ENCODE measurements at regions not wholly inside any gene's neighbourhood (a gene's known extent, or its start where the extent isn't known, plus 50 kb on each side); places are given as distances from the start of the nearest gene placed in this dataset.
A peak's percentile ranks its signal among the peaks of the same experiment; 100 is the strongest.

- intact Hi-C loops (cut with DNase I), result no loop called here
- DNase-seq (no peak), ATAC-seq (no peak)
- H3K27ac ChIP-seq (ENCODE audit: low read length), result no peak overlapping the region
- H3K4me1 ChIP-seq (ENCODE audit: control insufficient read depth, insufficient read depth, low read length), result no peaks in the 10 kb centered on the region
- H3K4me3 ChIP-seq (ENCODE audit: low read length), result no peak overlapping the region
- H3K9me3 ChIP-seq (ENCODE audit: control insufficient read depth, low read length), result no peaks in the 10 kb centered on the region
- no peaks in the 10 kb centered on the region for H3K27me3 ChIP-seq (ENCODE audit: control insufficient read depth, insufficient read depth)
- 51% methylated on average over 5 of the region's 5 CpGs for WGBS
Measured at GRCh38 chr6:181049-181654, 111.1 kb upstream of the DUSP22 start.

DNA sequence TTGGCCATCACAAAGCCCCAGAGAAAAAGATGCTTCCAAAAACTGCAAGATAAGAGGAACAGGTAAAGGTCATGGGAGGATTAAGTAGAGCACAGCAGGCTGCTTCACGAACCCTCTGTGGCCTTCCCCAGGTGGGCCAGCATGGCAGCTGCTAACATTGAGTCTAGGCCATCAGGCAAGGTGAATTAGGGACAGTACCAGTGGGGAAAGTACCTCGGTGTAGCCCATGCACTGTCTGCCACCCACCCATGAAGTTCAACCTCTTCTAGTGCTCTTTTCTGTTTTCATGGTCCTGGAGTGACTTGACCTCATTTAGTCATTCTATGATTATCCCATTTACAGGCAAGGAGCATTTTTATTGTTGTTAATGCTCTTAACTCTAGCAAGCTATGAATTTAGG, 108.6 kb upstream of the DUSP22 start:
- Histone ChIP-seq H3K4me1 (ENCODE audit: control insufficient read depth, insufficient read depth, low read length) (no peaks in the 10 kb centered on the region), H3K27ac (ENCODE audit: low read length) (no peak overlapping the region), H3K9me3 (ENCODE audit: control insufficient read depth, low read length) (no peaks in the 10 kb centered on the region), H3K27me3 (ENCODE audit: control insufficient read depth, insufficient read depth) (no peaks in the 10 kb centered on the region), H3K4me3 (ENCODE audit: low read length) (no peak overlapping the region)
- DNase-seq, result no peak
- intact Hi-C loops (cut with DNase I), result no loop called here
- 85% methylated on average over 2 of the region's 2 CpGs for WGBS
- no peak for ATAC-seq

GRCh38 chr6:184161-184700, 108.1 kb upstream of the DUSP22 start:
- Histone ChIP-seq H3K27me3 (ENCODE audit: control insufficient read depth, insufficient read depth) (no peaks in the 10 kb centered on the region), H3K27ac (ENCODE audit: low read length) (no peak overlapping the region), H3K4me1 (ENCODE audit: control insufficient read depth, insufficient read depth, low read length) (no peaks in the 10 kb centered on the region), H3K9me3 (ENCODE audit: control insufficient read depth, low read length) (no peaks in the 10 kb centered on the region), H3K4me3 (ENCODE audit: low read length) (no peak overlapping the region)
- 64% methylated on average over 7 of the region's 7 CpGs for WGBS
- no peak for ATAC-seq
- intact Hi-C loops (cut with DNase I), result no loop called here
- DNase-seq, result no peak

- no peaks in the 10 kb centered on the region for H3K9me3 ChIP-seq (ENCODE audit: control insufficient read depth, low read length)
- no peaks in the 10 kb centered on the region for H3K27me3 ChIP-seq (ENCODE audit: control insufficient read depth, insufficient read depth)
- H3K27ac ChIP-seq (ENCODE audit: low read length), result no peak overlapping the region
- intact Hi-C loops (cut with DNase I), result no loop called here
- DNase-seq (no peak), ATAC-seq (no peak)
- no peaks in the 10 kb centered on the region for H3K4me1 ChIP-seq (ENCODE audit: control insufficient read depth, insufficient read depth, low read length)
- 70% methylated on average over 12 of the region's 12 CpGs for WGBS
- H3K4me3 ChIP-seq (ENCODE audit: low read length), result no peak overlapping the region
Measured at GRCh38 chr6:186340-186965, 105.8 kb upstream of the DUSP22 start.

- ATAC-seq, result no peak
- intact Hi-C loops (cut with DNase I), result no loop called here
- Histone ChIP-seq H3K27me3 (ENCODE audit: control insufficient read depth, insufficient read depth) (no peaks in the 10 kb centered on the region), H3K9me3 (ENCODE audit: control insufficient read depth, low read length) (no peaks in the 10 kb centered on the region), H3K4me1 (ENCODE audit: control insufficient read depth, insufficient read depth, low read length) (no peaks in the 10 kb centered on the region), H3K4me3 (ENCODE audit: low read length) (no peak overlapping the region), H3K27ac (ENCODE audit: low read length) (no peak overlapping the region)
- WGBS, result 62% methylated on average over 10 of the region's 10 CpGs
- DNase-seq, result no peak
Measured at GRCh38 chr6:187210-187861, 105.0 kb upstream of the DUSP22 start.

- DNase-seq, result peak; percentile 87 to 94 (median 92)
- H3K4me1 ChIP-seq (ENCODE audit: control insufficient read depth, insufficient read depth, low read length), result no peaks in the 10 kb centered on the region
- H3K27ac ChIP-seq (ENCODE audit: low read length), result no peak overlapping the region
- H3K4me3 ChIP-seq (ENCODE audit: low read length), result no peak overlapping the region
- H3K27me3 ChIP-seq (ENCODE audit: control insufficient read depth, insufficient read depth), result no peaks in the 10 kb centered on the region
- ATAC-seq, result peak; percentile 93 to 97
- no peaks in the 10 kb centered on the region for H3K9me3 ChIP-seq (ENCODE audit: control insufficient read depth, low read length)
- intact Hi-C loops (cut with DNase I), result no loop called here
- WGBS, result 22% methylated on average over 13 of the region's 13 CpGs
Measured at GRCh38 chr6:188821-189655, 103.2 kb upstream of the DUSP22 start.

DNA sequence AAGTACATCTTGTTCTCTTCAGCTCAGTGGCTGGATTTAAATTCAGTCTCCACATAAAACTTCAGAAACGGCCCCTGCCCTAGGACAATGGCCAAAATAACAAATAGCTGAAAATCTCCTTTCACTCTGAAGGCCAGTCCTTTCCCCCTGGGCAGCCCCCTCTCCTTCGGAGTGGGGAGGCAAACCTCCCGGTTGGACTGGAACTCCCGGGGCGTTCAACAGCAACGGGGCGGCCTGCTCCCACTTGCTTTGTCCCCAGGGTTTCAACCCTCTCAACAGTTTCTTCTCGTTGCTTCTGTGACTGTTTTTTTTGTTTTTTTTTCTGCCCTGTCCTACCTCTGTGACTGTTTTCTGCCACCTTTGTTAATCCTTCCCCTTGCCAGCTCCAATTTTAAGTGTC, 102.6 kb upstream of the DUSP22 start:
- intact Hi-C loops (cut with DNase I), result no loop called here
- no peaks in the 10 kb centered on the region for H3K27me3 ChIP-seq (ENCODE audit: control insufficient read depth, insufficient read depth)
- no peak overlapping the region for H3K27ac ChIP-seq (ENCODE audit: low read length)
- H3K9me3 ChIP-seq (ENCODE audit: control insufficient read depth, low read length), result no peaks in the 10 kb centered on the region
- ATAC-seq, result no peak
- no peak for DNase-seq
- H3K4me3 ChIP-seq (ENCODE audit: low read length), result no peak overlapping the region
- no peaks in the 10 kb centered on the region for H3K4me1 ChIP-seq (ENCODE audit: control insufficient read depth, insufficient read depth, low read length)
- WGBS, result 77% methylated on average over 8 of the region's 8 CpGs

DNA sequence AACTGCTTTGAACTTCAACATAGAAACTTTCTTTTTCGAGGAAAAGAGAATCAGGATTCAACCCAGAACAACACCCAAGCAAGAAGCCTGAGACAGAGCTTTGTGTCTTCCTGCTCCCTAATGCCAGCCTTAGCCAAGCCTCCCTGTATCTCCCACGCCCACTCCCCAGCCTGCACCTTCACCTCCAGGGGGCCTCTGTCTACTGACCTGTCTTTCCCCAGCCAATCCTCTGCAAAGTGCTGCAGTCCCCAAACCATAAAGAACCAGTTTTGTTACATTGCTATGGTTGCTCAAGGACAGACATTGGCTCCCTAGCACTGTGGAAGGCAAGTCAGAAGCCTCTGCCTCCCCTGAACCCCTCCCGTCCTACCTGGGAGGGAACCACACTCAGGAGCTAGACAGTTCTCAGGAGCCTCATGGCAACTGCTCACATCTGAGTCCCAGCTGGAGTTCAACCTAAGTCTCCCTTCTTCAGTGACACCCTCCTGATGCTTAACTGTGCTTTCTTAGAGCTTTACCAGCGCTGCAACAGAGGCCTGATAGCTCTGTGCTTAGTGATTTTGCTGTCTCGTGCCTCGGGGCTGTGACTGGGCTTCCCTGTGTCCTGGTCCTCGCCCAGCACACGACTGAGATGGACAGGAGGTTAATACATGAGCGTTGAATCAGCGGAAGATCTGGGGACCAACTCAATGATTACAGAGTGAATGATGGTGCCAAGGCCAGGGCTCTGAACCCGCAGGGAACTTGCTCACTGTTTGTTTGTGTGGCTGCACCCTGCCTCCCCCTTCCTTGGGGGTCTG, 101.5 kb upstream of the DUSP22 start:
- Histone ChIP-seq H3K27ac (ENCODE audit: low read length) (no peak overlapping the region), H3K4me1 (ENCODE audit: control insufficient read depth, insufficient read depth, low read length) (peaks cover 4% of the 10 kb centered on the region), H3K9me3 (ENCODE audit: control insufficient read depth, low read length) (no peaks in the 10 kb centered on the region), H3K4me3 (ENCODE audit: low read length) (no peak overlapping the region), H3K27me3 (ENCODE audit: control insufficient read depth, insufficient read depth) (no peaks in the 10 kb centered on the region)
- no peak for DNase-seq
- WGBS, result 92% methylated on average over 11 of the region's 11 CpGs
- ATAC-seq, result no peak
- intact Hi-C loops (cut with DNase I), result no loop called here

GRCh38 chr6:191487-192312, 100.6 kb upstream of the DUSP22 start:
- H3K4me3 ChIP-seq (ENCODE audit: low read length), result no peak overlapping the region
- intact Hi-C loops (cut with DNase I), result no loop called here
- no peaks in the 10 kb centered on the region for H3K27me3 ChIP-seq (ENCODE audit: control insufficient read depth, insufficient read depth)
- peaks cover 10% of the 10 kb centered on the region for H3K4me1 ChIP-seq (ENCODE audit: control insufficient read depth, insufficient read depth, low read length)
- ATAC-seq (no peak), DNase-seq (no peak)
- H3K27ac ChIP-seq (ENCODE audit: low read length), result no peak overlapping the region
- 87% methylated on average over 11 of the region's 11 CpGs for WGBS
- H3K9me3 ChIP-seq (ENCODE audit: control insufficient read depth, low read length), result no peaks in the 10 kb centered on the region

DNA sequence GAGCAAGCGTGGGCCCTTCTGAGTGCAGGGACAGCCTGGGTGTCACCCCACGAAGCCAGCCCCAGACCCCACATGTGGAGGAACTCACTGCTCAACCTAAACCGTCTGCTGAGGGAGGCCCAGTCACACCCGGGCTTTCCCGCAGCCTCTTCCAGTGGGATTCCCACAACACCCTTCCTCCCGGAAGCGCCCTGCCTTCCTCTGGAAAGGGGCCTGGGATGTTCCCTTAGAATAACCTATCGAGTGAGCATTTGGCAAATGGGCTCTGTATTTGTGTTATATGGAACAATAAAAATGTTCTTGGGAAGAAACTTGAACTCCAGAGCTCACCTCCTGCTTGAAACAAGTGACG, 100.0 kb upstream of the DUSP22 start:
- Histone ChIP-seq H3K9me3 (ENCODE audit: control insufficient read depth, low read length) (no peaks in the 10 kb centered on the region), H3K27ac (ENCODE audit: low read length) (no peak overlapping the region), H3K4me1 (ENCODE audit: control insufficient read depth, insufficient read depth, low read length) (peaks cover 10% of the 10 kb centered on the region), H3K27me3 (ENCODE audit: control insufficient read depth, insufficient read depth) (no peaks in the 10 kb centered on the region), H3K4me3 (ENCODE audit: low read length) (no peak overlapping the region)
- DNase-seq, result no peak
- WGBS, result 71% methylated on average over 9 of the region's 9 CpGs
- intact Hi-C loops (cut with DNase I), result no loop called here
- no peak for ATAC-seq
